NCI-H524 (cell line): ENCODE measurements at regions not wholly inside any gene's neighbourhood (a gene's known extent, or its start where the extent isn't known, plus 50 kb on each side); places are given as distances from the start of the nearest gene placed in this dataset.
"Not testable (repeated sequence)": the region's sequence is repeated elsewhere in the genome, so short reads cannot be mapped to it uniquely, and the experiment has no call there.

Experiments
- DNase-seq, 2 experiments: peaks; one replicate each; lab custom pipeline; 2025; lab: John Stamatoyannopoulos, UW

DNA sequence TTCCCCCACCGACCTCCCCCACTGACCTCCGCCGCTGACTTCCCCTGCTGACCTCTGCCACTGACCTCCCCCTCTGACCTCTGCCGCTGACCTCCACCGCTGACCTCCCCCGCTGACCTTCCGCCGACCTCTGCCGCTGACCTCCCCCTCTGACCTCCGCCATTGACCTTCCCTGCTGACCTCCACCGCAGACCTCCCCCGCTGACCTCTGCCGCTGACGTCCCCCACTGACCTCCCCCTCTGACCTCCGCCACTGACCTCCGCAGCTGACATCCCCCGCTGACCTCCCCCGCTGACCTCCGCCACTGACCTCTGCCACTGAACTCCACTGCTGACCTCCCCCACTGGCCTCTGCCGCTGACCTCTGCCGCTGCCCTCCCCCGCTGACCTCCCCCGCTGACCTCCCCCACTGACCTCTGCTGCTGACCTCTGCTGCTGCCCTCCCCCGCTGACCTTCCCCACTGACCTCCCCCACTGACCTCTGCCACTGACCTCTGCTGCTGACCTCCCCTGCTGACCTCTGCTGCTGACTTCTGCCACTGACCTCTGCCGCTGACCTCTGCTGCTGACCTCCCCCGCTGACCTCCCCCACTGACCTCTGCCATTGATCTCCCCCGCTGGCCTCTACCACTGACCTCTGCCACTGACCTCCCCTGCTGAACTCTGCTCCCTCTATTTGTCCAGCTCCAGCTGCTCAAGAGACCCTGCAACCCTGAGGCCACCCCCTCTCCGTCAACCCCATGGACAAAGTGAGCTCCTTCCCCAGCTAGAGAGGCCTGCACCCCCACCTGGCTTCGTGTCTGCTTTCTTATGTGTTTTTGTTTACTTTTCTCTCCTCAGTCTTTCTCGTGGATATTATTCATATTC, 91.4 kb upstream of the AFDN start:
- no peak for DNase-seq

DNA sequence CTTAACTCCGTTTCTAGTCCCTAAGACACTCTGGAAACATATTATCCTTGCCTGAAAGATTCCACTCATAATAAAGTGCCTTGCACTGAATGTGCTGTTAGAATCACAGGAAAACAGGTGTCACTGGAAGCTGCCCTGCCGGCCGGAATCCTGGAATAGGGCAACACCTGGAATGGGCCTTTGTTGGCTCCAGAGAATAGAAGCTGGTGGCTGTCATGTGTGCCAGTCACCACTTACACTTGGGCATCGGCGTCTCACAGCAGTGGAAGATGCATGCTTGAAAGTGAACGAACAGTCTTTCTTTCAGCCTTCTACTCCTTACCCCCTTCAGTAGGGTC, 90.8 kb upstream of the AFDN start:
- DNase-seq: no peak

DNA sequence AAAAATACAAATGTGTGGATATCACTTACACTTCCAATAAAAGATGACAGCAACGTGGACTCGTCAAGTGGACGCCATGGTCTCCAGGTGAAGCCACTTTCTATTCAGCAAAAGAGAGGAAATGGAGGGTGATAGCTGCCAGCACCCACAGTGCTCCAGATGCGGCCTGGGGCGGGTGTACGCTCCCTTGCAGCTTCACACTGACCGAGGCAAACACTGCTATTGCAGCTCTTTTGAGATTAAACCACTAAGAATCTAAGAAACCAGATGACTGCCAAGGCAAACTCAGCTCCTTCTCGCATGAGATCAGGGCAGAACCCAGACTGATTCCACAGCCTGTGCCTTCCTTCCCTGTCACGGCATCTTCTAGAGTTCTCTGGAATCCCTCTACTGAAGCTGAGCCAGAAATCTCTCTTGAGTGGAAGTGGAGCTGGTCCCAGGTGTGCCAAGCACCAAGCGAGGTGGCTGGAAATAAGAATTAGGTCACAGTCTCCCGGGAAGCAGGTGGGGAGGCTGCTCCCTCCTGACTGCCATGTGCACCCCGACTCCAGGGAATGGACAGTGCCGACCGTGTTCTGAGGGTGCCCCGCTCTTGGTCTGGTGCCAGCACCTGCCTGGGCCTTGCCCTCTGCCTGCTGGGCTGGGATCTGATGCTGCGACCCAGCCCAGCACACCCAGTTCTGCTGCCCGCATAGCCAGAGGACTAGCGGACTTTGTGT, 90.1 kb upstream of the AFDN start:
- no peak for DNase-seq

DNA sequence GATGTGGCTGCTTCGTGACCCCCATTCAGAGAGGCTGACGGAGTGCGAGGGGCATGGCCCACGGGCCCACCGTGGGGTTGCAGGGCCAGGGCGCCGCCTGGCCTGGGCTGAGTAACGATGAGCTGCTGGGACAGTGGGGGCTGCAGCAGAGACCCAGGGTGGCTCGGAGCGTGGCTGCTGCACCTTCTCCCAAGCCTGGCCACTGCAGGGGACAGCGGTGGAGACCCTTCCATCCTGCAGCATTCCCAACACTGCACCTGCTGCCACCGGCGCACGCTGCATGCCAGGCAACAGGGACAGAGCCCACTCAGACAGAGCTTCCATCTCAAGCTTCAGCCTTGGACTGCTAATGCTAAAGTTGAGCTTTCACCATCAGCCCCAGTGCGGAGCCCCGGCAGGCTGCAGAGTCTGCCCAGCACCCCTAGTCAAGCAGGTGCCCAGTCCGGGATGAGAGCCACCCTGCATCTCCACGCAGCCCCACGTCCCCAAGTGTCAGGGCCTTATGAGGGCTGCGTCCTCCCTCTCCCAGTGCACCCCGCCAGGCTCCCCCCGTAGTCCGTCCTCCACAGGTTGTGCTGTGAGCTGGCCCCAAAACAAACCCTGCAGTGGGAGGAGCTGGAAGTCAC, 89.4 kb upstream of the AFDN start:
- no peak for DNase-seq

DNA sequence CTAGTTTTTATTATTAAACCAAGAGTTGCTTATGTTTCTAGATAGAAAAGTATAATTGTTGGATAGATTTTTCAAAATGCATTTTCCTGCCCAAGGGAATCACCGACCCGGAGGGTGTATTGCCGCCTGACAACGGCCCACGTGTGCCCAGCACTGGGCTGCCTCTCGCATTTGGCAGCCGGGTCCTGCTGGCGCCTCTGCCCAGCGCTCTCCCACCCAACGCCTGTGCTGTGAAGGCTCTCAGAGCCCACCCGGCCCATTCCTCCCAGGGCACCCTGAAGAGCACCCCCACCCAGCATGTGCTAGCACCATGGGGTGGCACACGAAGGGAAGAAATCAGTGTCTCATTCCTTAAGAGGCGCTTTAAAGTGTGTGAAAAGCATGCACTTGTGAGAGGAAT, 88.3 kb upstream of the AFDN start:
- no peak for DNase-seq

DNA sequence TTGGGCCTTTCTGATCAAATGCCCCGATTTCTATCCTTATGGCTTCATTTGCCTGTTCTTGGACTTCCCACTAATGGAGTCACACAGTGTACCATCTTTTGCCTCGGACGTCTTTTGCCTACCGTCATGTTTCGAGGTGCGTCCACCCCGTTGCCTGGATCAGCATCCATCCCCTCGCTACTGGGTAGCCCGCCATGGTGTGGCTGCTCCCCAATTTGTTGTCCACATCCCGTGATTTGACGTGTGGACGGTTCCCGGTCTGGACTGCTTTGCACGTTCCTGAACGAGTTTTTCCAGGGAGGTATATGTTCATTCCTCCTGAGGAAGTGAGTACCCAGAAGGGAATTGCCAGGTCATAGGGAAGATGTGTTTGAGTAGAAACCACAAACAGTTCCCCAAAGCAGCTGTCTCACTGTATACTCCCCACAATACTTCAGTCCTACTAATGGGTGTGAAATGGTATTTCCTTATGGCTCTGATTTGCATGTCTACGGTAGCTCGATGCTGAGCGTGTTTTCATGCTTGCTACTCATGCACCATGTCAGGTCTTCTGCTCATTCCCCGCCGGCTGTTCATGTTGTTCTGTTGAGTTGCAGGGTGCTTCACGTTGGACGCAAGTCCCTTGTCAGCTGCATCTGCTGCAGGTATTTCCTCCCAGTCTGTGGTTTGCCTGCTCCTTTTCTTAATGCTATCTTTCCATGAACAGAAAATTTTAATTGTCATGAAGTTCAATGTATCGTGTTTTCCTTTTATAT, 86.8 kb upstream of the AFDN start:
- DNase-seq: no peak

DNA sequence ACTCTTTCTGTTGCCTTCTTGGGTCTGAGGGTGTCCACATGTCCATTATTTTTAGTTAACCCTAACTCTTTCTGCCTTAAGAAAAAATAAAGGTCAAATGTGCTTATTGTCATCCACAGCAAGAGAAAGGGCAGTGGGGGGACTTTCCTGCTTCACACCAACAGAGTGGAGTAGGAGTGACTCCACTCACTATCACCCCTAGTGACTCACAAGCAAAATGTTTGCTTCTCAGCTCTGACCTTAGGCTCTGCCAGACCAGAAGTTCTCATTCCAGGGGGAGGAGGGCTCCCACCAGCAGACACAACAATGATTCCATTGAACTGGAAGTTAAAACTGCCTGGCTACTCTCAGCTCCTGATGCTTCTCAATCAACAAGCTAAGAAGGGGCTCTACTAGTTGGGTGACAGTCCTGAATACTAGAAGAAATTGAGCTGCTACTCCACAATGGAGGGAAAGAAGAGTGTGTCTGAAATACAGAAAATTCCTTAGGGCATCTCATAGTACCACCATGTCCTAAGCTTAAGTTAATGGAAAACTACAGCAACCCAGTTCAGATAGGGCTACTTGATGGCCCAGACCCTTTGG, 83.9 kb upstream of the AFDN start:
- DNase-seq: no peak

DNA sequence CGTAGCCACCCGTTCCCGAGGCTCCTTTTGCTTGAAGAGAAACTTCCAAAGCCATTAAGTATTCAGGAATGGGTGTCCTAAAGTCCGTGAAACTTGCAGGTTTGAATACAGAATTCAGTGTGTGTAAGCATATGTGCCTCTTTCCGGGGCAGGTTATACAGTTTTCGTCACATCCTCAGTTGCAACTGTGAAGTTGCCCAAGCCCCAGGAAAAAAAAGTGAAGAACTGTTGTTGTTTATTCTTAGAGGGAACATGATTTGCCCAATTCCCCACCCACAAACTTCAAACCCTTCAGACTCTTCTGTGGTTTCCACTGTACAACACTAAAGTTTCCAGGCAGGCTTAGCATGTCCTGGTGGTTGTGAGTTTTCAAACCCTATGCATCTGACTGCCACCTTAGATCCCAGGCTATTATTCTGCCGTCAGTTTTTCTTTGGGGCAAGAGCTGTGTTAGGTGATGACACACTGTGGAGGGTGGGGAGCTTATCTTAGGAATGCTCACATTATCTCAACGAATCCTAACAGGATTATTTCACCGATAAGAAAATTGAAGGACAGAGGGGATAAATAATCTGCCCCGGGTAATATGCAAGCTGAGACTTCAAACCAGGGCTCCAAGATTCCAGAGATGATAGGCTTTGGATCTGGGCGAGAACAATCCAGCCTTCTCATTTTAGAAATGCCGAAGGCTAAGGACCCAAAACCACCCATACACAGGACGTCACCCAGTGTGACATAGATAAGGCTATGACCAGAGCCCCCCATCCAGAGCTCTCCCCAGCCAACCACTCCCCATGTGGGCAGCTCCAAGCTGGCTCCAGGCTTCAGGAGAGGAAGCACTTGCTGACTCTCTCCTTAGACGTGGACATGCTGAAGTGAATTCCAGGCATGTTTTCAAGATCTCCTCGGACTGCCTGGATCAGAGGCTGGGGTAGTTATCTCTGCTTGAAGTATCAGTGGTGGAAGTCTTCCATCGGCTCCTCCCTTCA, 81.7 kb upstream of the AFDN start:
- DNase-seq: no peak

DNA sequence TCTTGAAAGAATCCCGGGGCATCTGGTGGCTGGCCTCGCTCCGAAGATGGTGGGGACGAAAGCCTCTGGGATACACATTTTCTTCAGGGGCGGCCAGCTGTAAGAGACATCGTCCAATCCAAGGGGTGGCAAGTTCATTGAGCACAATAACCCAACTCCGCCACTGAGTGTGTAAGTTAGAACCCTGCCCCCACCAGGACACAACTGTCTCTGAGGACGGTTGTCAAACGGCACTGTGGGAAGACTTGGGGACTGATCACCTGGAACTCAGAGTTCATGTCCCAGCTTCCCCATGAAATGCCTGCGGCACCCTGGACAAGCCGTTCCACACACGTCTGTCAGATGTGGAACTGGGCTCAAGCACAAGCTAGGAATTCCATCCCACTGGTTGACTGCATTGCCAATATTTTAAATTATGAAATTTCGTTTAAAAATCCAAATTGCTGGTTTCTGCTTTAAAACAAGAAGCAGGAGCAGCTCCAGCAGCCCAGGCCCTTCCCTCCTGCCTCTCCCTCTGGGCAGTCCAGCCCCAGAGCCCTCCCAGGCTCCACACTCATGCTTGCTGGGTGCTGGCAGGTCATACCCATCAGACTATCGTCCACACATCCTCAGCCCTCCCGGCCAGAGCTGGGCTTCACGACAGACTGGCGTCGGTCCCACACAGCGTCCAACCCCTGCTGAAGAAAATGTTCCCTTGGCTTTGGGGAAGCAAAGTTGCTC, 80.9 kb upstream of the AFDN start:
- no peak for DNase-seq

DNA sequence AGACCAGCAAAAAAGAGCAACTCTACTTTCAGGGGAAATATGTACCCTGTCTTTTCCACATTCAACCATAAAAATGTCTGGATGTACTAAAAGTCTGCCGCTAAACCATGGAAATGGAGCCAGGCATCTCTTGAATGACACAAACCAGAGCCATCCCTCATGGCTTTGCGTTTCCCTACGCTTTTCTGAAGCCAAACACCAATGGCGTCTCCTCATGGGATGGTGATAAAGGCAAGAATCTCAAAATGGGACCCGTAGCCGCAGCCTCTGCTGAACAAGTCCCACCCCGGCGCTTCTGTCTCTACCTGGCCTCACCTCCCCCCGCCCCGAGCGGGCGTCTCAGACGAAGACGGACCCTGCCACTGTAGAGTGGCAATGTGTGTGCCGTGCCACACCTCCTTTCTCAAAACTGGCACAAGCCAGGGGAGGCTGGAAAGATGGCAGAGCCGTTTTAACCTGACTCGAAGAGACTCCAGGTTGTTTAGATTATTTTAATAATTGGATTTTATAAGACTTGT, 80.3 kb upstream of the AFDN start:
- no peak for DNase-seq

DNA sequence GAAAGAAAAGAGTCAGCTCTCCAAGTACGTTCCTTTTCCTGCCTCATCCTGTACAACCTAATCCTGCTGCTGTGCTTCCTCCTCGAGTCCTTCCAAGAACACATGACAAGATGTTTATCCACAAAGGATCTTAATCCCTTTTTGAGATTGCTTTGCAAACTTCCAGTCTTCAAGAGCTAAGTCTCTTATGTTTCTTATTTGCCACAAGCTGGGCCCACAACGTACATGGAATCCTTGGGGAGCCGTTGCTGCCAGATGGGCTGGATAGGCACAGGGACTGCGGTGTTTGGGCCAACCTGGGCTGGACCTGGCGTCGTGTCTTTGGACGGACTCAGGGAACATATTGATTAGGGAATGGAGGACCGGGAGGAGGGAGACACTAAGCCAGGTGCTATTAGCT, 79.7 kb upstream of the AFDN start:
- peak; percentile 86 to 94 for DNase-seq

DNA sequence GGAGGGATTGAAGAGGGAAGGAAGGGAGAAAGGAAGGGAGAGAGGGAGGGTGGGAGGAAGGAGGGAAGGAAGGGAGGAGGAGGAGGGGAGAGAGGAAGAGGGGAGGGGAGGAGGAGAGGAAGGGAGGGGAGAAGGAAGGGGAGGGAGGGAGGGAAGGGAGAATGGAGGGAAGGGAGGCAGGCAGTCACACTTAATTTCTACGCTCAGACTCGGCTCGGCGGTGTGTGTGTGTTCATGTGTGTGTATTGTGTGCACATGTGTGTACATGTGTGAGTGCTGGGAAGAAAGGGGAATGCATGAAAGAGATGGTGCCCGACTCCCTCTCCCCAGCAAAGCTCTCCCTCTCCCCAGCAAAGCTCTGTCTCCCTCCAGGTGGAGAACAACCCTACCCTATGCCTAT, 79.1 kb upstream of the AFDN start:
- no peak for DNase-seq

DNA sequence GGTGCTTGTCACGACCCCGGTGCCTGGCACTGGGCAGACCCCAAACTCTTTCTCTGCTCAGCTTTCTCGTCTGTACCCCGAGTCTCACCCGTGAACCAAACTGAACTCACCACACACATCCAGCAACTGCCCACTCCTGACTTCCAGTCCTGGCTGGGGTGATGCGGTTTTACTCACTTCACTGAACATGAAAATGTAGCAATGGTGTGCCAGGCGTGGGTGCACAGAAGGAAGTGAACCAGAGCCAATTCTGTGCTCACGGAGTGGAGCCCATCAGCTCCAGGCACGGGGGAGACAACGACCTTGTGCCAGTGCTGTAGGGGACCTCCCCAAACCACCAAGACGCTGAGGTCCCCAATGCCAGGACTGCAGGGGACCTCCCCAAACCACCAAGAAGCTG, 78.7 kb upstream of the AFDN start:
- no peak for DNase-seq

DNA sequence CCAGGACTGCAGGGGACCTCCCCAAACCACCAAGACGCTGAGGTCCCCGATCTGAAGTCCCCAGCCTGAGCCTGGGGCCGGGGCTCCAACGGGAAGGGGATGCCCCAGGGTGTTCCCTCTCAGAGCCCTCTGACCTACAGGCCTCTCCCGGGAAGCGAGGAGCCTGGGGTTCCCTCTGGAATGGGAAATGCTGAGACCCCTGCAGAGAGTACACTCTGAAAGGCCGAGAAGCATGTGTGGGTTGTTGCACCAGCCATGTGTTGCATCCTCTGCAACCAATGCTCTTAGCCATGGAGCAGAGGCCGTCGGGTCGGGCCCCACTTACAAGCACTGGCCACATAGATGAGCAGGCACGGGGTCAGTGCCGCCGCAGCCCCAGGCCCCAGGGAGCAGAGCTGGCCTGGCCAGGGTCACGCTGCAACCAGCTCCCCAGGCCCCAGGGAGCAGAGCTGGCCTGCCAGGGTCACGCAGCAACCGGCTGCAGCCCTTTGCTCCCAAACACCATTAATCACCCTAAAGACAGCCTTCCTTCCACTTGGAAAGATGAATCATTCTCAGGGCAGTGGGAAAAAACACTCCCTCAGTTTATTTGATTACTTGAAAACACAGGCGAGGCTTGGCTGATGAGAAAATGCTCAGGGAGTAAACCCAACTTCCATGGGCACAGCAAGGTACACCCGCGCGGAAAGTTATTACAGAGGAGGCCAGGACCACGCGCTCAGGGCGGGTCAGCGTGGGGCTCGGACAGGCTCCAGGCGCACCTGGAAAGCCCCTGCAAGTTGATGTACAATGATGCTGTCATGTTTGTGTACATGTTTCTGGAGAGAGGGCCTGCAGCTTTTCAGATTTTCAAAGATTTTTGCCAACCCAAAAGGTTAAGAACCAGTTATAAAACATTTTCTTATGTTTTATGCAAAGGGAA, 78.0 kb upstream of the AFDN start:
- no peak for DNase-seq

DNA sequence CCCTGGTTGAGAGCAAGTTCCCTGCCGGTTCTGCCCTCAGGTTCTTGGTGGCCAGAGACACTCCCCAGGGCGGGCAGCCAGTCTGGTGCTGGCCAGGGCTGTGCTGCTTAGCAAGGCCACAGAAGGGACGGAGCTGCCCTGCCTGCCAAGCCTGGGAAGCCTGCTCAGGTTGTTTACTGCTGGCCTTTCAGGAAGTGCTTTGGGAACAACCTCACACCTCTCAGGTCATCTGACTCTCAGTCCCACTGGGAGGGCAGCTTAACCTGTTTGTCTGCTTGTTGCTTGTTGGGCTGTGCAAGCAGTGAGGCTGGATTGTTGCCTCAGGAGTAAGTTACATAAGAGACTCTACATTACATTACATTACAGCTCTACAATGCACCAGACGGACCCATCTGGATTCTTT, 75.8 kb upstream of the AFDN start:
- no peak for DNase-seq

DNA sequence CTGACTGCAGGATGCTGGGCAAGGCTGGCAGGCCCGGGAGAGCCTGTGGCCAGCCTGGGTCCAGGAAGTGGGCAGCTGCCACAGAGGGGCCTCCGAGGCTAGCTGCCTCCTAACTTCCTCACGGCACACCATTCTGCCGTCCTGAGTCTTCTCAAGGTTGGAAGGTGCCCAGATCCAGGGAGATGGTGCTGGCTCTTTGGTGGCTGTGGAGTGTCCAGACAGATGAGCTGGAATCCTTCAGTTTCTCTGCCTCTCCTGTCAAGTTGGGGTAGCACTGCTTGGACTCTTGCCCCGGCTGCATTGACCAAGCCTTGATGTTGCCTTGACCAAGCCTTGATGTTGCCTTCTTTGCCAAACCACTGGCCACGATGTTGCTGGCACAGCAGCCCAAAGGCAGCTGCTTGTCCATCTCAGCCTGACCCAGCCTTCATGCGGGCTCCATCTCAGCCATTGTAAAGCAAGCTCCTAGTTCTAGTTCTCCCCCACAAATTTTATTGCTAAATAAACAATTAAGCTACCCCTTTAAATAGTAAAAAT, 75.1 kb upstream of the AFDN start:
- no peak for DNase-seq

DNA sequence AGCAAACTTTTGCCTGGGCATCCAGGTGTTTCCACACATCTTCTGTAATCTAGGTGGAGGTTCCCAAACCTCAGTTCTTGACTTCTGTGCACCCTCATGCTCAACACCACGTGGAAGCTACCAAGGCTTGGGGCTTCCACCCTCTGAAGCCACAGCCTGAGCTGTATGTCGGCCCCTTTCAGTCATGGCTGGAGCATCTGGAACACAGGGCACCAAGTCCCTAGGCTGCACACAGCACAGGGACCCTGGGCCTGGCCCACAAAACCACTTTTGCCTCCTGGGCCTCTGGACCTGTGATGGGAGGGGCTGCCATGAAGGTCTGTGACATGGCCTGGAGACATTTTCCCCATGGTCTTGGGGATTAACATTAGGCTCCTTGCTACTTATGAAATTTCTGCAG, 73.4 kb upstream of the AFDN start:
- not testable (repeated sequence) for DNase-seq

DNA sequence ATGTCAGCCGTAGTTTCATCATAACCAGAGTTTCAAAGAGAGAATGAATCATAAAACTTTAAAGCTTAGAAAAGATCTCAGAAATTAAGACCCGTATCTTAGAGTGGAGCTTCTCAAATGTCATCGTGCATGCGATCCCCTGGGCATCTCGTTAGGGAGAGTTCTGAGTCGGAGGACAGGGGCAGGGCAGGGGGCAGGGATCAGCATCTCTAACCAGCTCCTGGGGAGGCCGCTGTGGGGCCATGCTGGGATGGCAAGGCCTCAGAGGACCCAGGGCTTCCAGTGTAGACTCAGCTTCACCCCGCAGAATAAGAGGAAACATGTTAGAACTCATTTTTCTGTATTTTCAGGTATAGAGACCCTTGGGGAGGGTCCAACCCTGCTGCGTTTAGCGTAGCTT, 72.0 kb upstream of the AFDN start:
- no peak for DNase-seq

DNA sequence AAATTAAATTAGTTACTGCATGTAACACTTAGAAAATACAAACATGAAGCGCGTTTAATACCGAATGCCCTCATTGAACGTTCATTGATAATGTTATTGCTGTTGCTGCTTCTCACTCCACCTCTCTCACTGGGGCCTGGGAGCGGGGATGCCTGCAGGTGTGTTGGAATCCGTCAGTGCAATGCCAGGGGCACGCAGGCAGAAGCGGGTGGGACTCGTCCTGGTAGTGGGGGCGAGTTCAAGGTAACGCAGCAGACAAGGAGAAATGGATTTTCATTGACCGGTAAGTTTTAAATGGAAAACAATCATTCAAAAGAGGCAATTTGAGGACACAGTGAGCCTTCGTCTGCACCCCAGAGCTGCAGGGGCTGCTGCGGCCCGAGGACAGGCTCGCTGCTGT, 71.2 kb upstream of the AFDN start:
- no peak for DNase-seq
